ENCODE measurements at regions not wholly inside any gene's neighbourhood (a gene's known extent, or its start where the extent isn't known, plus 50 kb on each side); places are given as distances from the start of the nearest gene placed in this dataset.

DNA sequence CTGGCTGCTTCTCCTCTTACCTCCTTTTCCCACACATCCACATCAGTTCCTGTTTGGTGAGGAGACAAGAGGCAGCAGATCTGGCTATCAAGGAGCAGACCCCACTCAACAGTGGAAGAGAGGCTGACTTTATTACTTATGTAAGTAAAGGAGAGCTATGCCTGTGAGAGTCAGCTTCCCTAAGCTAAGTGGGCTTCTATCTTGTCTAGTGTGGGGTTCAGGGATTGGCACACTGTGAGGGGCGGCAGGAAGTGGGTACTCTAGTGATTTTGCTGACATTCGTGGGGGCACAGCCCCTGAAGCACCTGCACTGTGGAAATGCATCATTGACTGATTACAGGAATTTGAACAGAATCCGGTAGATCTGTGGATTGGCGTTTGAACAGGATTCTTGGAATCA lies 163.5 kb upstream of the IRX1 start:
- TF ChIP-seq, protein P1, sequence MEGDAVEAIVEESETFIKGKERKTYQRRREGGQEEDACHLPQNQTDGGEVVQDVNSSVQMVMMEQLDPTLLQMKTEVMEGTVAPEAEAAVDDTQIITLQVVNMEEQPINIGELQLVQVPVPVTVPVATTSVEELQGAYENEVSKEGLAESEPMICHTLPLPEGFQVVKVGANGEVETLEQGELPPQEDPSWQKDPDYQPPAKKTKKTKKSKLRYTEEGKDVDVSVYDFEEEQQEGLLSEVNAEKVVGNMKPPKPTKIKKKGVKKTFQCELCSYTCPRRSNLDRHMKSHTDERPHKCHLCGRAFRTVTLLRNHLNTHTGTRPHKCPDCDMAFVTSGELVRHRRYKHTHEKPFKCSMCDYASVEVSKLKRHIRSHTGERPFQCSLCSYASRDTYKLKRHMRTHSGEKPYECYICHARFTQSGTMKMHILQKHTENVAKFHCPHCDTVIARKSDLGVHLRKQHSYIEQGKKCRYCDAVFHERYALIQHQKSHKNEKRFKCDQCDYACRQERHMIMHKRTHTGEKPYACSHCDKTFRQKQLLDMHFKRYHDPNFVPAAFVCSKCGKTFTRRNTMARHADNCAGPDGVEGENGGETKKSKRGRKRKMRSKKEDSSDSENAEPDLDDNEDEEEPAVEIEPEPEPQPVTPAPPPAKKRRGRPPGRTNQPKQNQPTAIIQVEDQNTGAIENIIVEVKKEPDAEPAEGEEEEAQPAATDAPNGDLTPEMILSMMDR (IDR thresholded peaks at IDR 0.05), result no peak
- no peak for TF ChIP-seq POLR2A (IDR thresholded peaks at IDR 0.05)
